HepG2 (cell line): ENCODE measurements at regions not wholly inside any gene's neighbourhood (a gene's known extent, or its start where the extent isn't known, plus 50 kb on each side); places are given as distances from the start of the nearest gene placed in this dataset.

ENCODE experiments used
- ATAC-seq: fragments of 200-7000 bp; cut with Tn5 transposase; 3 replicates; pipeline ENCODE4 v1.9.1; 2020; ENCODE audit warnings: mild to moderate bottlenecking, moderate library complexity
- BruUV-seq: library from RNA; stranded (reverse); fragments of 400-500 nt; replicated peaks from 2 replicates; lab custom pipeline; 2021; lab: Mats Ljungman, UMichigan
- CTCF ChIA-PET: fragments of 300-600 bp; formaldehyde crosslinking; extraction: SDS; loops from one replicate; lab custom pipeline; 2021; ENCODE audit warnings: low total read pairs, inconsistent platforms, low intra/inter-chr PET ratio; lab: Yijun Ruan, JAX
- POLR2A ChIA-PET: fragments of 350-600 bp; sonication (Branson Sonifier 250); formaldehyde crosslinking; loops from one replicate; lab custom pipeline; 2020; ENCODE audit warnings: antibody characterized with exemption, inconsistent platforms; lab: Yijun Ruan, JAX
- DNase-seq: peaks from one replicate; pipeline ENCODE4 v3.0.0-alpha.2; 2015; ENCODE audit warnings: low spot score
- FAIRE-seq: peaks from 3 replicates; lab custom pipeline; 2011; peaks lifted over from hg19 to GRCh38; lab: Jason Lieb, UNC
- H2AFZ ChIP-seq: one replicate; pipeline ENCODE4 v1.6.1; 2011; ENCODE audit warnings: low read length, inconsistent platforms
- H3K27ac ChIP-seq: fragments of 300-600 bp; 3 replicates; pipeline ENCODE4 v1.8.0; 2011; ENCODE audit warnings: mixed run types, mild to moderate bottlenecking, mixed read lengths, low read length, inconsistent platforms; ENCODE audit not compliant: insufficient read depth; ENCODE audit errors: extremely low read length
- H3K27me3 ChIP-seq, 2 experiments: fragments of 200-600 bp in 1 of 2; 2 replicates in 1 of 2; 3 replicates in 1 of 2; pipeline versions ENCODE4 v1.6.0 to v1.8.0; 2011; ENCODE audit warnings: low read length in 2 of 2, mild to moderate bottlenecking in 2 of 2, moderate library complexity in 2 of 2, inconsistent platforms in 1 of 2; ENCODE audit not compliant: insufficient read depth in 2 of 2, control insufficient read depth in 1 of 2
- H3K36me3 ChIP-seq, 2 experiments: fragments of 200-600 bp in 1 of 2; replicated peaks in 1 of 2; 2 replicates in 1 of 2; 3 replicates in 1 of 2; pipeline versions ENCODE4 v1.5.1 to v1.8.0; 2011; ENCODE audit warnings: low read length in 2 of 2, inconsistent platforms in 1 of 2; ENCODE audit not compliant: insufficient read depth in 2 of 2, control insufficient read depth in 1 of 2
- H3K4me1 ChIP-seq: 2 replicates; pipeline ENCODE4 v1.5.1; 2012; ENCODE audit warnings: low read length, inconsistent platforms; ENCODE audit not compliant: insufficient read depth
- H3K4me2 ChIP-seq: 2 replicates; pipeline ENCODE4 v1.6.0; 2011; ENCODE audit warnings: low read depth, low read length, inconsistent platforms
- H3K4me3 ChIP-seq, 3 experiments: fragments of 200-600 bp in 1 of 3; sonication (generic), shearing (Covaris generic) in 1 of 3; replicated peaks in 1 of 3; 2 replicates each; pipeline ENCODE4 v1.5.1; 2011 to 2016; ENCODE audit warnings: low read length in 3 of 3, inconsistent platforms in 2 of 3, low read depth in 2 of 3, mild to moderate bottlenecking in 2 of 3, control low read depth in 1 of 3, mixed read lengths in 1 of 3; ENCODE audit not compliant: insufficient read depth in 1 of 3
- H3K79me2 ChIP-seq: one replicate; pipeline ENCODE4 v1.6.1; 2011; ENCODE audit warnings: low read length, inconsistent platforms; ENCODE audit not compliant: insufficient read depth
- H3K9ac ChIP-seq: 2 replicates; pipeline ENCODE4 v1.6.0; 2011; ENCODE audit warnings: mild to moderate bottlenecking, low read depth, low read length, inconsistent platforms; ENCODE audit not compliant: insufficient read depth
- H3K9me3 ChIP-seq: 2 replicates; pipeline ENCODE4 v1.5.1; 2012; ENCODE audit warnings: mild to moderate bottlenecking, low read length
- H4K20me1 ChIP-seq: 2 replicates; pipeline ENCODE4 v1.6.0; 2011; ENCODE audit warnings: inconsistent platforms, mild to moderate bottlenecking, low read length, moderate library complexity; ENCODE audit not compliant: insufficient read depth
- CBX2 ChIP-seq, 2 experiments: fragments of 200-600 bp in 1 of 2; sonication (generic); formaldehyde crosslinking in 1 of 2; IDR thresholded peaks; 2 replicates each; pipeline versions ENCODE4 v1.7.0 to v1.8.1; 2018 to 2022; ENCODE audit warnings: low read depth in 2 of 2, low read length in 1 of 2, mild to moderate bottlenecking in 1 of 2, missing genetic modification reagents in 1 of 2
- IKZF5 ChIP-seq: IDR thresholded peaks from 2 replicates; pipeline ENCODE4 v1.6.1; 2018; ENCODE audit warnings: missing genetic modification reagents, mild to moderate bottlenecking, missing compliant biosample characterization
- MXD1 ChIP-seq: sonication (generic); formaldehyde crosslinking; IDR thresholded peaks from 2 replicates; pipeline ENCODE4 v1.4.0; 2020; ENCODE audit warnings: mild to moderate bottlenecking, missing genetic modification reagents
- POGZ ChIP-seq: sonication (generic); formaldehyde crosslinking; IDR thresholded peaks from 2 replicates; pipeline ENCODE4 v1.4.0; 2020; ENCODE audit warnings: mild to moderate bottlenecking, missing genetic modification reagents
- SIX4 ChIP-seq: sonication (generic); formaldehyde crosslinking; IDR thresholded peaks from 2 replicates; pipeline ENCODE4 v1.4.0; 2020; ENCODE audit warnings: missing genetic modification reagents
- TRIM24 ChIP-seq: sonication (generic); formaldehyde crosslinking; IDR thresholded peaks from 2 replicates; pipeline ENCODE4 v1.8.0; 2022; ENCODE audit warnings: mild to moderate bottlenecking, missing genetic modification reagents
- ZBTB33 ChIP-seq: sonication (generic); formaldehyde crosslinking; IDR thresholded peaks from 2 replicates; pipeline ENCODE4 v1.4.0; 2020; ENCODE audit warnings: missing genetic modification reagents
- ZBTB8A ChIP-seq: sonication (generic); formaldehyde crosslinking; IDR thresholded peaks from 2 replicates; pipeline ENCODE4 v1.4.0; 2020; ENCODE audit warnings: mild to moderate bottlenecking, low read depth, missing genetic modification reagents, borderline replicate concordance
- ZFP36L2 ChIP-seq: sonication (generic); formaldehyde crosslinking; IDR thresholded peaks from 2 replicates; pipeline ENCODE4 v1.4.0; 2020; ENCODE audit warnings: missing genetic modification reagents
- ZNF547 ChIP-seq: sonication (generic); formaldehyde crosslinking; IDR thresholded peaks from 2 replicates; pipeline ENCODE4 v1.5.1; 2020; ENCODE audit warnings: mild to moderate bottlenecking, missing genetic modification reagents
- ZNF646 ChIP-seq: sonication (generic); formaldehyde crosslinking; IDR thresholded peaks from 2 replicates; pipeline ENCODE4 v1.9.0; 2021; ENCODE audit warnings: mild to moderate bottlenecking, missing genetic modification reagents
- ZNF703 ChIP-seq: sonication (generic); formaldehyde crosslinking; IDR thresholded peaks from 2 replicates; pipeline ENCODE4 v1.5.1; 2020; ENCODE audit warnings: missing genetic modification reagents, mild to moderate bottlenecking, moderate library complexity, borderline replicate concordance
- ZNF784 ChIP-seq: sonication (generic); formaldehyde crosslinking; IDR thresholded peaks from 2 replicates; pipeline ENCODE4 v1.5.1; 2020; ENCODE audit warnings: missing genetic modification reagents, mild to moderate bottlenecking, borderline replicate concordance
- WGBS: methylation state at CpG from one replicate; pipeline ENCODE4 v1.1.6; 2017; ENCODE audit warnings: low lambda C conversion rate; 5-methylcytosine and 5-hydroxymethylcytosine counted together
- in situ Hi-C: cut with HindIII; loops from 2 replicates; pipeline ENCODE4 v1.10.0; 2017; ENCODE audit warnings: low pct_unique_long_range_greater_than_20kb; ENCODE audit not compliant: extremely low pct_ligation_motif_present
- intact Hi-C: fragments of 100-400 bp; cut with micrococcal nuclease; formaldehyde crosslinking; loops from one replicate; pipeline ENCODE4 v1.10.0; 2022; ENCODE audit not compliant: unreplicated experiment

- POLR2A ChIA-PET, result no interaction called here
- CTCF ChIA-PET, result no interaction called here
- H4K20me1 ChIP-seq, result no peaks in the 10 kb centered on the region
- no peak overlapping the region for H3K9ac ChIP-seq
- intact Hi-C loops, result no loop called here
- no peak overlapping the region for H3K4me2 ChIP-seq
- H3K36me3 ChIP-seq, result no peaks in the 10 kb centered on the region
- no peaks in the 10 kb centered on the region for H3K9me3 ChIP-seq
- DNase-seq (no peak), FAIRE-seq (no peak), ATAC-seq (peak; percentile 65; the same call in 2 of the 3 replicates)
- in situ Hi-C loops, result no loop called here
- no peaks in the 10 kb centered on the region for H3K27me3 ChIP-seq
- H3K27ac ChIP-seq, result no peak overlapping the region
- H2AFZ ChIP-seq, result no peak overlapping the region
- no peak overlapping the region for H3K4me3 ChIP-seq
- WGBS, result 7% methylated on average over 1 of the region's 1 CpG
- peaks cover 7% of the 10 kb centered on the region for H3K4me1 ChIP-seq
- no peaks in the 10 kb centered on the region for H3K79me2 ChIP-seq
- BruUV-seq, result no TSS peak
- TF ChIP-seq IKZF5 (no peak), ZNF784 (CRISPR knock-in tag) (no peak), ZNF547 (no peak), CBX2 (IDR thresholded peaks at IDR 0.05; ENCODE audit: low read depth, low read length) (no peak), CBX2 (CRISPR knock-in tag; IDR thresholded peaks at IDR 0.05; ENCODE audit: low read depth) (no peak), ZNF646 (CRISPR knock-in tag) (no peak), ZBTB33 (CRISPR knock-in tag) (no peak), TRIM24 (CRISPR knock-in tag) (no peak), MXD1 (CRISPR knock-in tag) (no peak), POGZ (CRISPR knock-in tag) (no peak), ZBTB8A (CRISPR knock-in tag) (no peak), ZNF703 (CRISPR knock-in tag) (no peak), SIX4 (CRISPR knock-in tag) (no peak), ZFP36L2 (no peak)
These were observed 324.5 kb upstream of the UBE2E3 start for GRCh38 chr2:180655842-180656454.
